Neural cell (in vitro differentiated cells): ENCODE measurements at regions not wholly inside any gene's neighbourhood (a gene's known extent, or its start where the extent isn't known, plus 50 kb on each side); places are given as distances from the start of the nearest gene placed in this dataset.

Source experiments
- H2AFZ ChIP-seq: fragments of 200-600, 300-800 bp; sonication (generic), shearing (Covaris generic); 2 replicates; pipeline ENCODE4 v1.6.0; 2014; ENCODE audit warnings: low read depth, mild to moderate bottlenecking, antibody characterized with exemption, low read length, moderate library complexity
- H3F3A ChIP-seq: fragments of 200-600 bp; shearing (Covaris generic); 2 replicates; pipeline ENCODE4 v1.6.1; 2016; ENCODE audit warnings: mild to moderate bottlenecking, moderate library complexity, mixed read lengths, antibody characterized with exemption, low read length; ENCODE audit not compliant: insufficient read depth, poor library complexity, severe bottlenecking
- H3K27ac ChIP-seq: fragments of 200-600, 300-800 bp; sonication (generic), shearing (Covaris generic); 2 replicates; pipeline ENCODE4 v1.5.1; 2014; ENCODE audit warnings: mild to moderate bottlenecking, low read length, moderate library complexity
- H3K27me3 ChIP-seq: fragments of 300-800, 200-600 bp; sonication (generic), shearing (Covaris generic); 2 replicates; pipeline ENCODE4 v1.6.0; 2014; ENCODE audit warnings: mild to moderate bottlenecking, low read depth, low read length, moderate library complexity; ENCODE audit not compliant: insufficient read depth
- H3K36me3 ChIP-seq: fragments of 300-800, 200-600 bp; sonication (generic), shearing (Covaris generic); 2 replicates; pipeline ENCODE4 v1.5.1; 2014; ENCODE audit warnings: mild to moderate bottlenecking, antibody characterized with exemption, low read length, moderate library complexity; ENCODE audit not compliant: insufficient read depth
- H3K4me2 ChIP-seq: fragments of 300-800, 200-600 bp; sonication (generic), shearing (Covaris generic); 2 replicates; pipeline ENCODE4 v1.6.0; 2014; ENCODE audit warnings: mild to moderate bottlenecking, low read length
- H3K4me3 ChIP-seq: fragments of 300-800, 200-600 bp; sonication (generic), shearing (Covaris generic); 2 replicates; pipeline ENCODE4 v1.5.1; 2014; ENCODE audit warnings: mild to moderate bottlenecking, low read length, moderate library complexity
- H3K79me2 ChIP-seq: fragments of 200-600 bp; shearing (Covaris generic); replicated peaks from 2 replicates; pipeline ENCODE4 v1.6.0; 2014; ENCODE audit warnings: mild to moderate bottlenecking, low read length, moderate library complexity; ENCODE audit not compliant: insufficient read depth
- H3K9ac ChIP-seq: fragments of 300-800, 200-600 bp; sonication (generic), shearing (Covaris generic); 2 replicates; pipeline ENCODE4 v1.6.1; 2016; ENCODE audit warnings: mild to moderate bottlenecking, low read length, mixed read lengths
- H3K9me2 ChIP-seq: fragments of 200-600 bp; shearing (Covaris generic); 2 replicates; pipeline ENCODE4 v1.6.1; 2016; ENCODE audit warnings: mild to moderate bottlenecking, low read length, mixed read lengths; ENCODE audit not compliant: insufficient read depth
- H3K9me3 ChIP-seq: fragments of 200-600, 300-800 bp; sonication (generic), shearing (Covaris generic); 2 replicates; pipeline ENCODE4 v1.6.1; 2016; ENCODE audit warnings: mild to moderate bottlenecking, mixed run types, low read length, moderate library complexity, mixed read lengths
- H4K20me1 ChIP-seq: fragments of 200-600 bp; shearing (Covaris generic); 2 replicates; pipeline ENCODE4 v1.6.1; 2016; ENCODE audit warnings: mild to moderate bottlenecking, mixed run types; ENCODE audit not compliant: insufficient read depth
- CTCF ChIP-seq: fragments of 450-650 bp; IDR thresholded peaks from 2 replicates; pipeline ENCODE4 v1.5.1; 2014; ENCODE audit warnings: antibody characterized with exemption, mild to moderate bottlenecking, moderate library complexity; ENCODE audit not compliant: poor library complexity, severe bottlenecking
- EP300 ChIP-seq: fragments of 450-650 bp; conservative IDR thresholded peaks from 2 replicates; pipeline ENCODE4 v1.6.1; 2014; ENCODE audit warnings: antibody characterized with exemption, mild to moderate bottlenecking, moderate library complexity; ENCODE audit not compliant: poor library complexity, severe bottlenecking
- EZH2 ChIP-seq: fragments of 200-600, 300-800 bp; shearing (Covaris generic), sonication (generic); IDR thresholded peaks from 2 replicates; pipeline ENCODE4 v1.6.1; 2014; ENCODE audit warnings: antibody characterized with exemption, low read length, borderline replicate concordance, mild to moderate bottlenecking; ENCODE audit not compliant: insufficient read depth, poor library complexity, severe bottlenecking
- MXI1 ChIP-seq: fragments of 450-650 bp; conservative IDR thresholded peaks from 2 replicates; pipeline ENCODE4 v1.6.1; 2014; ENCODE audit warnings: antibody characterized with exemption, mild to moderate bottlenecking; ENCODE audit not compliant: poor library complexity, severe bottlenecking
- POLR2AphosphoS5 ChIP-seq: IDR thresholded peaks from 2 replicates; pipeline ENCODE4 v1.6.1; 2012
- RAD21 ChIP-seq: fragments of 450-650 bp; conservative IDR thresholded peaks from 2 replicates; pipeline ENCODE4 v1.6.1; 2014; ENCODE audit warnings: antibody characterized with exemption, mild to moderate bottlenecking, moderate library complexity
- REST ChIP-seq: IDR thresholded peaks from 2 replicates; pipeline ENCODE4 v1.6.1; 2012; ENCODE audit warnings: borderline replicate concordance
- SMC3 ChIP-seq: fragments of 450-650 bp; conservative IDR thresholded peaks from 2 replicates; pipeline ENCODE4 v1.6.1; 2014; ENCODE audit warnings: antibody characterized with exemption, mild to moderate bottlenecking, moderate library complexity; ENCODE audit not compliant: poor library complexity
- TAF1 ChIP-seq: IDR thresholded peaks from 2 replicates; pipeline ENCODE4 v1.6.1; 2012; ENCODE audit warnings: low read depth

DNA sequence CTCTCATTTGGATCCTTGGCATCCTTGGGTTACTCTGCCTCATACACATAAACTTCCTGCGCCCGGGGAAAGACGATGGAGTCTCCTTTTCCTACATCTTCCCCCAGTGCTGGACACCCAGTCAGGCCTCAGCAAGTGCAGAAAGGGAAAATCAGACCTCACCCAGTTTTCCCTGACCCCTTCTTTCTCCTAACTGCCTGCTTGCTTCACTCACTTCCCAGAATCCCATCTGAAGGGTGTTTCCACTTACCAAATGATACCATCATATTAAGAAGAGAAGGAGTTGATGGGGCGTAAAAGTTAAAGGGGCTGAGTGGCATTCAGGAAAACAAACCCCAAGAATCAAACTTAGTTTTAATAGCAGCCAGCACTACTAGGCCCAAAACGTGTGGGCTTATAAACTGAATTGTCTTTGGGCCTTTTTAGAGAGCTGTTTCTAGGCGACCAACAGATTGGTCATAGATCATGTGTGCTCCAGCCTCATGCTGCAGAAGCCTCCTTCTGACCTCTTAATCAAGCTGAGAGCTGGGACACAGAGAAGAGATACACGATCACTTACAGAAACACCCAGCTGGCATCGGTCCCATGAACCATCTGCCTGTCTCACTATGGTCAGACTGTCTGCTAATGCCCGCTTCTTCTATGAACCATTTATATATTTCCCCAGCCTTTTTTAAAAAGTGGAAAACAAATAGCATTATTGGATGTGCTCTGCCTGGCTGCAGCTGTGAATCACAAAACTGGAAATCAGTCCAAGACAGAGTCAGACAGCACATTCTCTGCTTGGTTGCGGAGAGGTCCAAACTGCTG is 165.7 kb upstream of the SLC14A2 start:
- H3F3A ChIP-seq, result no peaks in the 10 kb centered on the region
- H3K36me3 ChIP-seq, result no peaks in the 10 kb centered on the region
- no peak overlapping the region for H3K9ac ChIP-seq
- H3K27me3 ChIP-seq, result no peaks in the 10 kb centered on the region
- no peak for TF ChIP-seq EZH2
- no peak for TF ChIP-seq RAD21
- TF ChIP-seq REST, result no peak
- TF ChIP-seq CTCF, result no peak
- no peak for TF ChIP-seq POLR2AphosphoS5
- TF ChIP-seq SMC3, result no peak
- TF ChIP-seq TAF1, result no peak
- no peak for TF ChIP-seq MXI1
- no peak for TF ChIP-seq EP300
- H3K4me2 ChIP-seq, result no peak overlapping the region
- H3K9me3 ChIP-seq, result no peaks in the 10 kb centered on the region
- H3K9me2 ChIP-seq, result no peaks in the 10 kb centered on the region
- H4K20me1 ChIP-seq, result no peaks in the 10 kb centered on the region
- H3K27ac ChIP-seq, result no peak overlapping the region
- no peak overlapping the region for H2AFZ ChIP-seq
- H3K79me2 ChIP-seq, result no peaks in the 10 kb centered on the region
- H3K4me3 ChIP-seq, result no peak overlapping the region

GRCh38 chr18:45456090-45457021 is 158.9 kb upstream of the SLC14A2 start:
- Histone ChIP-seq H3F3A (no peaks in the 10 kb centered on the region), H4K20me1 (no peaks in the 10 kb centered on the region), H2AFZ (no peak overlapping the region), H3K27me3 (no peaks in the 10 kb centered on the region), H3K36me3 (no peaks in the 10 kb centered on the region), H3K9ac (no peak overlapping the region), H3K4me2 (no peak overlapping the region), H3K9me3 (no peaks in the 10 kb centered on the region), H3K27ac (no peak overlapping the region), H3K79me2 (no peaks in the 10 kb centered on the region), H3K4me3 (no peak overlapping the region), H3K9me2 (no peaks in the 10 kb centered on the region)
- TF ChIP-seq MXI1, result no peak
- TF ChIP-seq EP300, result no peak
- no peak for TF ChIP-seq RAD21
- no peak for TF ChIP-seq SMC3
- no peak for TF ChIP-seq REST
- TF ChIP-seq EZH2, result no peak
- TF ChIP-seq CTCF, result no peak
